ENCODE measurements at regions not wholly inside any gene's neighbourhood (a gene's known extent, or its start where the extent isn't known, plus 50 kb on each side); places are given as distances from the start of the nearest gene placed in this dataset.

DNA sequence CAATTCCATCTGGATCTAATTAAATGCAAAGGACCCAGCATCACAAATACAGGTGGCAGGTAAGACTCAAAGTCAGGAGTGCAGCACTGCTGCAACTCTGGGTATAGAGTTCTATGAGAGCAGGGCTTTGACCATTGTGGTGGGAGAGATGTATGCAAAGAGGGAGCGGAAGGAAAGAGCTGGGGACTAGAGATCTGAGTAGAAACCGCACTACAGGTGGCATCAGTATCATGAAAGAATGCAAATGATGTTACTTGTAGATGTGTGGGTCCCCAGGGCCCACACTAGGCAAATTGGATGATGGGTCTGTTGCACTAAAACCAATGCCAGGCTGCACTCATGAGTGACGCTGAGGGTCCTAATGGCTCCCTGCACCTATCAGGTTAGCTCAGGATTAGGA is 287.1 kb upstream of the ASIC2 start:
- POLR2A ChIA-PET = no interaction called here

DNA sequence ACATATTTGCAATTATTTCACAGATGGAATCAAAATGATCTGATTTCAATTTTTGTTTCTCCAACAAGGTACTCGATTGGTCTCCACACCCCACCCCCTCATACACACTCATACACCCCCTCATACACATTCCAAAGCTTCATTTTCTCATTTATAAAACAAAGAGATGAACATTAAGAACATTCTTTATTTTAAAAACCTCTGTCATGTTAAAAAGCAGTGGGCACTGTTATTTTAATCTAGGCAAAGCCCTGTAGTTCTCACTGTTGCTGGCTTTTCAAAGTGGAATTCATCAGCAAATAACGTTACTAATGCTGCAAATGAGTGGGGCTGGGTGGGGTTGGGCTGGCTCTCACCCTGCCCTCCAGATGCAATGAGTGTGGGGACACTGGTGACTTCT is 289.6 kb upstream of the ASIC2 start:
- no peak for DNase-seq (ENCODE audit: low read depth, low spot score)
- POLR2A ChIA-PET = no interaction called here
- TF ChIP-seq, protein P1, sequence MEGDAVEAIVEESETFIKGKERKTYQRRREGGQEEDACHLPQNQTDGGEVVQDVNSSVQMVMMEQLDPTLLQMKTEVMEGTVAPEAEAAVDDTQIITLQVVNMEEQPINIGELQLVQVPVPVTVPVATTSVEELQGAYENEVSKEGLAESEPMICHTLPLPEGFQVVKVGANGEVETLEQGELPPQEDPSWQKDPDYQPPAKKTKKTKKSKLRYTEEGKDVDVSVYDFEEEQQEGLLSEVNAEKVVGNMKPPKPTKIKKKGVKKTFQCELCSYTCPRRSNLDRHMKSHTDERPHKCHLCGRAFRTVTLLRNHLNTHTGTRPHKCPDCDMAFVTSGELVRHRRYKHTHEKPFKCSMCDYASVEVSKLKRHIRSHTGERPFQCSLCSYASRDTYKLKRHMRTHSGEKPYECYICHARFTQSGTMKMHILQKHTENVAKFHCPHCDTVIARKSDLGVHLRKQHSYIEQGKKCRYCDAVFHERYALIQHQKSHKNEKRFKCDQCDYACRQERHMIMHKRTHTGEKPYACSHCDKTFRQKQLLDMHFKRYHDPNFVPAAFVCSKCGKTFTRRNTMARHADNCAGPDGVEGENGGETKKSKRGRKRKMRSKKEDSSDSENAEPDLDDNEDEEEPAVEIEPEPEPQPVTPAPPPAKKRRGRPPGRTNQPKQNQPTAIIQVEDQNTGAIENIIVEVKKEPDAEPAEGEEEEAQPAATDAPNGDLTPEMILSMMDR (IDR thresholded peaks at IDR 0.05; ENCODE audit: low read depth, low read length) = no peak

More for the DNA sequence above, 287.1 kb upstream of the ASIC2 start:
- CTCF ChIA-PET = no interaction called here
- TF ChIP-seq, protein P1 (IDR thresholded peaks at IDR 0.05; ENCODE audit: low read depth, low read length) = no peak
- H3K27ac ChIP-seq (ENCODE audit: low read depth, low read length) = no peak overlapping the region
- no peak overlapping the region for H3K4me3 ChIP-seq (ENCODE audit: low read depth, low read length)
- H3K27me3 ChIP-seq (ENCODE audit: control insufficient read depth, insufficient read depth, low read length) = no peaks in the 10 kb centered on the region
- H3K9me3 ChIP-seq (ENCODE audit: control insufficient read depth, insufficient read depth, low read length) = peaks cover 40% of the 10 kb centered on the region; the same call in 1 of the 2 replicates
- no peak for DNase-seq (ENCODE audit: low read depth, low spot score)

DNA sequence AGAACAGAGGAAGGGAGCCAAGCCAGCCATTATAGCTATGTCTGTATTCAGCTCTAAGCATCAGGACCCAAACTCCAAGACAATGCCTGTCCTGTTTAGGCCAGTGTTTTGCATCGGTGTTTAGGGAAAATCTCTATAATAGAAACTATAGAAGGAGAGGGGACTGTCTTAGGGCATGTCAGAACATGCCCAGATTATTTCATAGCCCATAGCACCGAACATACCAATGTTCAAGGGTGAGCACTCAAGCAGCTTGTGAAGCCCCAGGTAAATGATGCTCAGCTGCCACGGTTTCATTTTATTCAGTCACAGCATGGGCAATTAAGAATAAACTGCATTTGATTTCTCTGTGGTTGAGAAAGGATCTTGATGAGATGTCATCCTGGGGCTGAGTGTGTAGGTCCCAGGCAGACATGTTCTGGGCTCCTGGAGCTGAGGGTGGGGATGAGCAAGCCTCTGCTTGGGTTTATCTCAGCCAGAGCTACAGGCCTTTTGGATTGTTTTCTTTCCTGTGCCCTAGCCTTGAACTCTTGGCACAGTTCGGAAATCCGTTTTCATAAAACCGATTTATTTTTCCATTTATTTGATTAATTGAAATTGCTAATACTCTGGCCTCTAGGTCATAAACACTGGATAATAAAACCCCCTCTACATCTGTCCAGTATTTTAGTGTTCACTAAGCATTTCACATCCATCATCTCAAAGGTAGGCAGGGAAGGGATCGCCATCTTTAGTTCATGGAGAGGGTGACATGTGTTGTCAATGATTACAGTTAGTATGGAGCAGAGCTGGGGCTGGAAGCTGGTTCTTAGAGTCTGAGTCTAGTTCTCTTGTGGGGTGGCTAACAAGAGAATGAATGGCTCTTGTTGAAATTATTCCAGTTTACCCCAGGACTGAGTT is 290.7 kb upstream of the ASIC2 start:
- no peak overlapping the region for H3K27ac ChIP-seq (ENCODE audit: low read depth, low read length)
- no peak overlapping the region for H3K4me3 ChIP-seq (ENCODE audit: low read depth, low read length)
- H3K9me3 ChIP-seq (ENCODE audit: control insufficient read depth, insufficient read depth, low read length) = peaks cover 23% of the 10 kb centered on the region; the same call in 1 of the 2 replicates
- ChIA-PET POLR2A (no interaction called here), CTCF (no interaction called here)
- no peaks in the 10 kb centered on the region for H3K27me3 ChIP-seq (ENCODE audit: control insufficient read depth, insufficient read depth, low read length)
- TF ChIP-seq, protein P1 (IDR thresholded peaks at IDR 0.05; ENCODE audit: low read depth, low read length) = no peak
- no peak for DNase-seq (ENCODE audit: low read depth, low spot score)

More for the DNA sequence above, 289.6 kb upstream of the ASIC2 start:
- H3K9me3 ChIP-seq (ENCODE audit: control insufficient read depth, insufficient read depth, low read length) = peaks cover 25% of the 10 kb centered on the region; the same call in 1 of the 2 replicates
- H3K4me3 ChIP-seq (ENCODE audit: low read depth, low read length) = no peak overlapping the region
- H3K27me3 ChIP-seq (ENCODE audit: control insufficient read depth, insufficient read depth, low read length) = no peaks in the 10 kb centered on the region
- no peak overlapping the region for H3K27ac ChIP-seq (ENCODE audit: low read depth, low read length)
- CTCF ChIA-PET = interaction anchor here (0.5 kb wide), 1 partner anchor 469 kb away, joined by 3 read pairs; no protein-coding TSS in a partner anchor

DNA sequence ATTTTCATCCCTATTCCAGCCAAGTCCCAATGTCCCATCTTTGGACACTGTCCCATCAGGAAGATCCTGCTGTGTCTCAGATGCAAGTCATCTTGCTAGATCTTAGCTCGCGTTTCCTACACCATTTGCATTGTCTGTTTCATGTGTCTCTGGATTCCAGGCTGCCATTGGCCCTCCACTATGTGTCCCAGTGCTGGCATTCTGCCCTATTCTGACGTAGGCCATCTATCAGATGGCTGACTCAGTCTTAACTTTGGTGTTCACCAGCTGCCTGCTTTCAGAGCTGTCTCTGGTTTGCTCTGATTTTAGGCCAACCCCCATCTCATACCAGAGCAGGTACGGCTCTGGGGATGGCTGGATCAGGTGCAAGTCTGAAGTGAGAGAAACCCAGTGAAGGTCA is 300.9 kb upstream of the ASIC2 start:
- no peak for DNase-seq (ENCODE audit: low read depth, low spot score)
- TF ChIP-seq, protein P1 (IDR thresholded peaks at IDR 0.05; ENCODE audit: low read depth, low read length) = no peak
- Histone ChIP-seq H3K9me3 (ENCODE audit: control insufficient read depth, insufficient read depth, low read length) (peaks cover 16% of the 10 kb centered on the region), H3K27me3 (ENCODE audit: control insufficient read depth, insufficient read depth, low read length) (no peaks in the 10 kb centered on the region), H3K27ac (ENCODE audit: low read depth, low read length) (no peak overlapping the region), H3K4me3 (ENCODE audit: low read depth, low read length) (no peak overlapping the region)
- ChIA-PET POLR2A (no interaction called here), CTCF (no interaction called here)

DNA sequence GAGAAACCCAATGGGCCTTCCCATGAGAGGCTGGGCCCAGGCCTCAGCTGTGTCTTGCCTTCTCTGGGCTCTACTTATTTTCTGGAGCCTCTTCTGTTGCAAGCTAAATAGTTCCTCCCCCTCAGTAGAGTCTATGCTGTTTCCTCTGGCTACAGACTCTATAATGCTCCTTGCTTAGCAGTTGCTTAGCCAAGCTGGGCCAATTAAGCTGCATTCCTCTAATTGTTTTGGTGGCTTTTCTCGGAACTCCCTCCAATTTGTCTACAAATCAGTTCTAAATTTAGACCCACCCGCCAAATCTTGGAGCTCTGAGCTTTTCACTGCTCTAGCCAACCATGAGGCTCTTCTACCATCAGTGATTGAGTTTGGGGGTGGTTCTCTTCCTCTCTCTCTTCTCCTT is 302.7 kb upstream of the ASIC2 start:
- peaks cover 16% of the 10 kb centered on the region for H3K9me3 ChIP-seq (ENCODE audit: control insufficient read depth, insufficient read depth, low read length)
- TF ChIP-seq, protein P1 (IDR thresholded peaks at IDR 0.05; ENCODE audit: low read depth, low read length) = no peak
- DNase-seq (ENCODE audit: low read depth, low spot score) = no peak
- no peak overlapping the region for H3K27ac ChIP-seq (ENCODE audit: low read depth, low read length)
- no peak overlapping the region for H3K4me3 ChIP-seq (ENCODE audit: low read depth, low read length)
- ChIA-PET POLR2A (no interaction called here), CTCF (no interaction called here)
- no peaks in the 10 kb centered on the region for H3K27me3 ChIP-seq (ENCODE audit: control insufficient read depth, insufficient read depth, low read length)

Data from AG04450 (cell line).